Osteocyte (in vitro differentiated cells): ENCODE measurements at regions not wholly inside any gene's neighbourhood (a gene's known extent, or its start where the extent isn't known, plus 50 kb on each side); places are given as distances from the start of the nearest gene placed in this dataset.

Experiments used
- DNase-seq: peaks from one replicate; pipeline ENCODE4 v3.0.0; 2021; ENCODE audit warnings: mixed read lengths; ENCODE audit not compliant: unreplicated experiment; ENCODE audit errors: extremely low spot score
- H3K27ac Mint-ChIP-seq: one replicate; pipeline ENCODE4 v1.8.0; 2021; ENCODE audit warnings: mild to moderate bottlenecking, mixed read lengths; ENCODE audit not compliant: unreplicated experiment
- H3K27me3 Mint-ChIP-seq: one replicate; pipeline ENCODE4 v1.8.0; 2021; ENCODE audit warnings: mixed read lengths; ENCODE audit not compliant: unreplicated experiment
- H3K36me3 Mint-ChIP-seq: one replicate; pipeline ENCODE4 v1.8.0; 2021; ENCODE audit warnings: mixed read lengths; ENCODE audit not compliant: unreplicated experiment
- H3K4me1 Mint-ChIP-seq: one replicate; pipeline ENCODE4 v1.8.0; 2021; ENCODE audit warnings: mixed read lengths; ENCODE audit not compliant: unreplicated experiment
- H3K4me3 Mint-ChIP-seq: one replicate; pipeline ENCODE4 v1.8.0; 2021; ENCODE audit warnings: mild to moderate bottlenecking, moderate library complexity, mixed read lengths; ENCODE audit not compliant: unreplicated experiment
- H3K9me3 Mint-ChIP-seq: one replicate; pipeline ENCODE4 v1.8.0; 2021; ENCODE audit warnings: mixed read lengths; ENCODE audit not compliant: unreplicated experiment
- CTCF ChIP-seq: fragments of 200-600 bp; sonication (generic); IDR thresholded peaks from 2 replicates; pipeline ENCODE4 v1.5.0; 2021; ENCODE audit warnings: antibody characterized with exemption, mild to moderate bottlenecking, moderate library complexity

- no peaks in the 10 kb centered on the region for H3K4me1 Mint-ChIP-seq
These were observed 78.3 kb downstream of the SKA1 start for GRCh38 chr18:50453014-50453680.

GRCh38 chr18:50453732-50454131 lies 78.9 kb downstream of the SKA1 start:
- no peak for TF ChIP-seq CTCF

More at GRCh38 chr18:50453014-50453680, 78.3 kb downstream of the SKA1 start:
- no peak for TF ChIP-seq CTCF
- no peak overlapping the region for H3K27ac Mint-ChIP-seq
- DNase-seq: no peak
- H3K36me3 Mint-ChIP-seq: no peaks in the 10 kb centered on the region
- no peaks in the 10 kb centered on the region for H3K27me3 Mint-ChIP-seq
- no peaks in the 10 kb centered on the region for H3K9me3 Mint-ChIP-seq
- H3K4me3 Mint-ChIP-seq: no peak overlapping the region

GRCh38 chr18:50454387-50454988 lies 79.6 kb downstream of the SKA1 start:
- H3K36me3 Mint-ChIP-seq: no peaks in the 10 kb centered on the region
- no peaks in the 10 kb centered on the region for H3K27me3 Mint-ChIP-seq
- no peaks in the 10 kb centered on the region for H3K4me1 Mint-ChIP-seq
- no peak overlapping the region for H3K27ac Mint-ChIP-seq
- H3K9me3 Mint-ChIP-seq: no peaks in the 10 kb centered on the region
- TF ChIP-seq CTCF: no peak
- no peak overlapping the region for H3K4me3 Mint-ChIP-seq
- no peak for DNase-seq

More at GRCh38 chr18:50453732-50454131, 78.9 kb downstream of the SKA1 start:
- Mint-ChIP-seq H3K4me3 (no peak overlapping the region), H3K27ac (no peak overlapping the region), H3K27me3 (no peaks in the 10 kb centered on the region), H3K36me3 (no peaks in the 10 kb centered on the region), H3K9me3 (no peaks in the 10 kb centered on the region), H3K4me1 (no peaks in the 10 kb centered on the region)
- DNase-seq: no peak

GRCh38 chr18:50456285-50456684 lies 81.4 kb downstream of the SKA1 start:
- Mint-ChIP-seq H3K4me1 (no peaks in the 10 kb centered on the region), H3K27me3 (no peaks in the 10 kb centered on the region), H3K4me3 (no peak overlapping the region), H3K36me3 (no peaks in the 10 kb centered on the region), H3K9me3 (no peaks in the 10 kb centered on the region), H3K27ac (no peak overlapping the region)
- TF ChIP-seq CTCF: no peak
- no peak for DNase-seq

DNA sequence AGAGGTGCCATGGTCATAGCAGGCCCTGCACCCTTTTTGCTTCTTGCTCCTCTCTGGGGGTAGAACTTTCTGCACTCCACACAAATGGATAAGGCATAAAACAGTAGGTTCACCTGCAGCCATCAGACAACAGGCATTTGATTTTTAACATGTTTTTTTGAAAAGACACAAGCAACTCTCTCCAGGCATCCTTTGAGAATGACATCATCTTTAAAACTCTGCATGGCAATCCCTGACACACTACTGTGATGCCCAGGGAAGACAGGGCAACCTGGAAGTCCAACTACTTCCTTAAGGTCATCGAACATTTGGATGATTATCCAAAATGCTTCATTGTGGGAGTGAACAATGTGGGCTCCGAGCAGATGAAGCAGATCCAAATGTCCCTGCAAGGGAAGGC lies 82.8 kb downstream of the SKA1 start:
- Mint-ChIP-seq H3K4me3 (no peak overlapping the region), H3K9me3 (no peaks in the 10 kb centered on the region), H3K4me1 (no peaks in the 10 kb centered on the region), H3K36me3 (no peaks in the 10 kb centered on the region), H3K27me3 (no peaks in the 10 kb centered on the region), H3K27ac (no peak overlapping the region)
- DNase-seq: no peak
- TF ChIP-seq CTCF: no peak
